ENCODE measurements at regions not wholly inside any gene's neighbourhood (a gene's known extent, or its start where the extent isn't known, plus 50 kb on each side); places are given as distances from the start of the nearest gene placed in this dataset.
"Not testable (repeated sequence)": the region's sequence is repeated elsewhere in the genome, so short reads cannot be mapped to it uniquely, and the experiment has no call there.

- TF ChIP-seq BHLHE40 (IDR thresholded peaks at IDR 0.05; ENCODE audit: borderline replicate concordance in 1 of 2, low read depth in 2 of 2, low read length in 1 of 2); SIX5 (IDR thresholded peaks at IDR 0.05; ENCODE audit: low read depth, low read length, severe bottlenecking); CREM (IDR thresholded peaks at IDR 0.05; ENCODE audit: low read depth); SUZ12 (IDR thresholded peaks at IDR 0.05; ENCODE audit: unreplicated experiment); YY1 (IDR thresholded peaks at IDR 0.05; ENCODE audit: low read depth, low read length); FOXK2 (IDR thresholded peaks at IDR 0.05): not testable (repeated sequence)
- TF ChIP-seq, protein P1, sequence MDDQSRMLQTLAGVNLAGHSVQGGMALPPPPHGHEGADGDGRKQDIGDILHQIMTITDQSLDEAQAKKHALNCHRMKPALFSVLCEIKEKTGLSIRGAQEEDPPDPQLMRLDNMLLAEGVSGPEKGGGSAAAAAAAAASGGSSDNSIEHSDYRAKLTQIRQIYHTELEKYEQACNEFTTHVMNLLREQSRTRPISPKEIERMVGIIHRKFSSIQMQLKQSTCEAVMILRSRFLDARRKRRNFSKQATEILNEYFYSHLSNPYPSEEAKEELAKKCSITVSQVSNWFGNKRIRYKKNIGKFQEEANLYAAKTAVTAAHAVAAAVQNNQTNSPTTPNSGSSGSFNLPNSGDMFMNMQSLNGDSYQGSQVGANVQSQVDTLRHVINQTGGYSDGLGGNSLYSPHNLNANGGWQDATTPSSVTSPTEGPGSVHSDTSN (IDR thresholded peaks at IDR 0.05; ENCODE audit: insufficient replicate concordance, low read depth, low read length) = not testable (repeated sequence)
Observed at GRCh38 chr5:63388188-63388587, 574.1 kb downstream of the HTR1A start.

Data from GM12878 (cell line).